ENCODE measurements at regions not wholly inside any gene's neighbourhood (a gene's known extent, or its start where the extent isn't known, plus 50 kb on each side); places are given as distances from the start of the nearest gene placed in this dataset.

DNA sequence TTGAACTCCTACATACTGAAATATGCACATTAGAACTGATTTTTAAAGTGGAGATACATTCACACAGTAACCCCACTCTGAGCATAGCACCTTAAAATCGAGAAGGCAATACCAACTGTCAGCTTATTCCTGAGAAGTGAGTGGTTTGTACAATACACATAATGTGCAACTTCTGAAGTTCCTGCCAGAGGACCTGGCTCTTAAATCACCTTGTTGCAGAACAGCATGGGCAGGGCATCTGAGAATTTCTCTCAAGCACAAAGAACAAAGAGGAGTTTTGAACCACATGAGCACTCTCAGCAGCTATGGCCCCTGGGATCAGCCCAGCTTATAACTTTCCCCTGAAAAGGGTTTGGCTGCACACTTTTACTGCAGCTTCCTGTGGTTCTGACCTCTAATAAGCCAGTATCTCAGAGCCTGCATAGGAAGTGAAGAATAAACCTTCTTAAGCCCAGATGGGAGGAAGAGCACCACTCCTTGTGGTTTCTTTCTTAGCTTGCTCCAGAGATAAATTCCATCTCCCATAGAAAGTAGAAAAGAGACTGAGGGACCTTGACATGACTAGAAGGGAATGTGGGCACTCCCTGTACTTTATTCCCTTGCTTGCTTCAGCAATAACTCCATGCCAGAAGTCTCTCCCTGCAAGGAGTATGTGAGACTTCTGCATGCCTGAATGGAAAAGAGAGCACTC, 862.3 kb downstream of the SUCLG1 start:
- DNase-seq, result no peak

DNA sequence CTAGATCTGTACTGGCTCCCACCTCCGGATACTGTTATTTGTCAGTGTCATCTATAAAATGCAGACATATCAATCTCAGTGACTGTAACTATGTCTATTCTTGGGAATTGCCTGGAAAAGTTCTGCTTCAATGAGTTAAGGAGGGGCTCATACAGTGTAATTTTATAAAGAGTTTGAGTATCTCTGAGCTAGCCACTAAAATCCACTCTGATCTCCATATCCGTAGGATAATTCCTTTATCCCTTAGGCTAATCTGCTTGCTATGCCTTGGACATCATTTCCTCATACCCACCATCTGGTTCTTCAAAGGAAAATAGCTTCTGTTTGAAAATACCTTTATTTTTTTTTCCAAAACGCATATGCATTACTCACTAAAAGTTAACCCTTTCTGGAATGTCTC, 863.2 kb downstream of the SUCLG1 start:
- DNase-seq, result no peak

DNA sequence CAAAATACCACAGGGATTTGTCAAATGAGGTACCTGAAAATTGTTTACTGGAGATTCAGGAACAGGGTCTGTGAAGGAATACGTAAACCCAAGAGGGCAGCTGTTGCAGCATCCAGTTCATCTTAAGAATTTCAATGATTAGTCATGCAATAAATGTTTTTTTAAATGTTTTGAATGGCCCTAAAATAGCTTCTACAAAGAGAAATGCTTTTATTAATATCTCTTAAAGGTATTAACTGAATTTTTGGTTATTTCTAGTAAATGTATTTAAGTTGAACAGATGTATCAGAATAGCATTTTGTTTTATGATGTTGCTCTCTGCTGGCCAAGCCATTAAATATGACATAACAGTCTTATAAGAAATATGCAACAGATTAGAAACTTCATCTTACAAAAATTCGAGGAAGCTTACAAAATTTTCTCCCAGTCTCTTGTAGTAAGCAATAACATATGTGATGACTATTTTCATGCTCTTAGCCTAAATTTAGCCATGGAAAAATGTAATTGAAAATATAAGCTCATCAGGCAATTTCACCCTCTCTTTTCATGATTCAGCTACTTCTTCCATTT, 863.9 kb downstream of the SUCLG1 start:
- no peak for DNase-seq

DNA sequence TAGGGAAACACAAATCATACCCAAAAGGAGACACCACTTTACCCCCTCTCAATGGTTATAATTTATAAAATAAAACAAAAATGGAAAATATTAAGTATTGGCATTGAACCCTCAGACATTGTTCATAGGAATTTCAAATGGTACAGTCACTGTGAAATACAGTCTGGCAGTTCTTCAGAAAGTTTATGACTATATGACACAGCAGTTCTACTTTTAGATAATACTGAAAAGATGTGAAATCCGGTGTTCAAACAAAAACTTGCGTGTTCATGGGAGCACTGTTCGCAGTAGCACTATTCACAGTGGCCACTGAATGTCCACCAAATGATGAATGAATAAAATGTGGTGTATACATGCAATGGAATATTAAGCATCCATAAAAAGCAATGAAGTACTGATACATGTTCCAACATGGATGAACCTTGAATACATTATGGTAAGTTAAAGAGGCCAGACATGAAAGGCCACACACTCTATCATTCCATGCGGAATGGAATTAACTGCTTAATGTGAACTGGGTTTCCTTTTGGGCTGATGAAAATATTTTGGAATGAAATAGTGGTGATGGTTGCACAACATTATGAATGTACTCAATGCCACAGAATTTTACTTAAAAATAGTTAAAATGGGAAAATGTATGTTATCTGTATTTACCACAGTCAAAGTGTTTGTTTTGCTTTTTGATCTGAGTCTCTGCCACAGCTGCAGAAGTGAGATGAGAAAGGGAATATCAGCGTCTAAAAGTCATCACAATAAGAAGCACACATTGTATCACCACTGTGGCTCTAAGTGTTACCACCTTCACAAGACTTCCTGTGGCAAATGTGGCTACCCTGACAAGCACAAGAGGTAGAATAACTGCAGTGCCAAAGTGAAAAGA, 864.6 kb downstream of the SUCLG1 start:
- no peak for DNase-seq

DNA sequence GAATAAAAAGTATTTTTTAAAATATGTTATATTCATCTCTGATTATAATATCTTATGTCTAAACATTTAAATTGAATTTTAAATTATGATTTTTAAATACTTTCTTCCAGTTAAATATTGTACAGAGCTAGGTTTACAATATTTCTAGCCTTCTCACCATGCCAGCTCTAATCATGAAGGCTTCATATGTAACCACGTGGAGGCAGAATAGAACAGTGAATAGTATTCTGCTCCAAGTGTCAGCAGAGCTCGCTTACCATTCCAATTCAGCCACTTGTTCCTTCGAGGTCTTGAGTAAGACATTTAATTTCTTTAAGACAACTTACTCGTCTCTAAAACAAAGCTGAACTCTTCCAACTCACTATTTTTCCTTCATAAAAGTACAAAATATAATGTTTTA, 871.8 kb downstream of the SUCLG1 start:
- no peak for DNase-seq

DNA sequence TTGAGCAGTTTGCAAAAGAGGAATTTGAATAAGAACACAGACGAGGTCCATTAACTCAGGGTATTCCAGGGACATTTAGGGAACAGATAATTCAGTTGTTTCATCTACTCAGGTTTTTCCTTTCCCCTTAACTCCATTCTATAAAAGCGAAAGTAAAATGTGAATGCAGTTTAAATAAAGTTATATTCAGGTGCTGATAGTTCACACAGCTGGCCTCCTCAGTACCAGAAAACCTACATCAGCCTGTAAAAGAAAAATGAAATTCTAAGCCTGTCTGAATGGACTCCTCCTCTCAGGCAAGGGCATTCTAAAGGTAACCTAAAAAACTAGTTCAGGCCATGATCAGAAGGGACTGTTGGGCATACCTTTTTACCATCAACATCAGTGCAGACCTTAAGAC, 873.8 kb downstream of the SUCLG1 start:
- DNase-seq, result no peak

DNA sequence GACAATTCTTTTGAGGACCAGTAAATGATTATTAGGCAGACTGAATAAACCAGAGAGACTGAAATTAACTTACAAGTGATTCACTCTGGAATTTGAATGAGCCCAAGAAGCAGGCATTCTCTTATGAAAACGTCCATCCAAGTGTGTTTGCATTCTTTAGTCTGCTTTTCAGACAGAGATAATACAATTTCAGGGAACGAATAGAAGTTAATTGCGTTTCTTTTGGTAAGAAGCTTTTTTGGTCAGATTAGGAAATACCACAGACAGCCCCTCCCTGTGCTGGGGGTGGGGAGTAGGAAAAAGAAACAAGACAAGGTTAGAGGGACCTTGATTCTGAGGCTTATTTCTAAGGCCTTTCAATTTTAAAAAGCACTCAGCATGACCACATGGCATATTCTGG, 874.4 kb downstream of the SUCLG1 start:
- no peak for DNase-seq

DNA sequence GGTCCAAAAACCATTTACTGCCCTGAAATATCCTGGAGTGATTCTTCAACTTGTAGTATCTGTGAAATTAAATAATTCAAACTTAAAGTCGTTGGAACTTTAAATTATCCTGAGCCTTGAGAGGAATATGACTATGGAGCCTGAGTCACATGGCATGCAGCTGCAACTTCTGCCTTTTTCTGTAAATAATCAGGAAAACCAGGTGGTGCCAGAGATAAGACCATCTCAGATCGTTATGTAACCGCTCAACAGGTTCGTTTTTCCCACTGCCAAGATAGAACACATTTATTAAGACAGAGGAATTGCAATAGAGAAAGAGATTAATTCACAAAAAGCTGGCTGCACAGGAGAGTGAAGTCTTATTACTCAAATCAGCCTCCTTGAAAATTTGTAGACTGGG, 876.5 kb downstream of the SUCLG1 start:
- no peak for DNase-seq

DNA sequence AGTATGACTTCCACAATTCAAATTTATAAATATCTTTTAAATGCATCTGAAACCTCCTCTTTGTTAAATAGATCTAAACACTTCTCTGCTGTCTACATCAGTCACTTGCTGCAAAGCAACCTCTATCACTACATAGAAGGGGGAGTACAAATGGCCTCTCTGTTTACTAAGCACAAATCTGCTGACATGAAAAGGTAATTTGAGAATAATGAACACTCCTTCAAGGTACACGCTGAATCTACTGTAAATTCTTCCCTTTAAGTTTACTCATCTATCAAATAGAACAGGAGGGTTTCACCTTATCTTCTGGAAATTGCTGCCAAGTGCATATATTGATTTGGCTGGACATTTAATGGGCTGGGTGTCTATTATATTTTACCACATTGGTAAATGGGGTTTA, 879.6 kb downstream of the SUCLG1 start:
- no peak for DNase-seq

DNA sequence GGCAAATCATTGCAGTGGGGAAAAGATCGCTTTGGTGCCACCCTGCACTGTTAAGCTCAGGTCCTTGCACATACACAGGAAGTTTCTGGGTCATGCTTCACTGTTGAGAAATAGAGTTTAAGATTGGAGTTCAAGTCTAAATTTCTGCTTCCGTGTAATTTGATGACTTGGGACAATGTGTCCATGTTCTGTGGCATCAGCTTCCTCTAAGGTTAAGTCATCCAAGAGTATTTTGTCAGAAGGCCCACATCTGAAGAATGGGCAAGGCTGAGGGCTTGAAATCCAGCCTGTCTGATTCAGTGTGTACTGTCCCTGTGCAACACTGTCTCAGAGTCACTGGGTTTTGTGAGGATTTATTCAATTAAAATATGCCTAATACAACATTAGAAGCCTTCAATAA, 880.7 kb downstream of the SUCLG1 start:
- no peak for DNase-seq

DNA sequence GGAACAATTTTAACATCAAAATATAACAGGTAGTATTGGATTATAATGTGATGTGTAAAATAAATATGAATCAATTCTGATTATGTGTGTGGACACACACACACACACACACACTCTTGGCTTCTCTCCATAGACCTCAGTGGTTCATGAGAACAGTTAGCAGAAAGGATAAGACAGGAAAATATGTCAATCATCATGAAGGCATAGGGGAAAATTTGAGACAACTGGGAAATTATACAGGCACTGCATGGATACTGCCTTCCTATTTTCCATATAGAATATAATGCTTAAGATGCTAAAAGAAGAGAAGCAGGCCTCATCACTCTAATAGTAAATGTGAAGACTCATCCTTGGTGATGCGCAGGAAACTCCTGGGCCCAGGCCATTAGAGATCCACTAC, 884.5 kb downstream of the SUCLG1 start:
- no peak for DNase-seq

DNA sequence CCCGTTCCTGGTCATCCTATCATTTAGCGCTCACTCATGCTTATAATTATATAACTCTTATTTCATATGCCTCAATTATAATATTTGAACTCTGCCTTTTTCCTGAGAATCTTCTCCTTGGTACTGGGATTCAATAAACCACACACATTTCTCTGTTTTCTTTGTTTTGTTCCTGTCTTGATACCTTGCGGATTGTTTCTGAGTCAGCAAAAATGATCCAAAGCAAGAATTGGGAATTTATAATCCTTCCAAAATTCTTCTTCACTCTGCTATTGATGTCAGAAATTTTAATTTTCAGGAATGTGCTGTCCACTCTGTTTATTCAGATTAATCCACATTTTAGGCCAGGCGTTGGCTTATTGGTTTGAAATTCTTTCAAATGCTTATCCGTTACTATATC, 886.0 kb downstream of the SUCLG1 start:
- no peak for DNase-seq

DNA sequence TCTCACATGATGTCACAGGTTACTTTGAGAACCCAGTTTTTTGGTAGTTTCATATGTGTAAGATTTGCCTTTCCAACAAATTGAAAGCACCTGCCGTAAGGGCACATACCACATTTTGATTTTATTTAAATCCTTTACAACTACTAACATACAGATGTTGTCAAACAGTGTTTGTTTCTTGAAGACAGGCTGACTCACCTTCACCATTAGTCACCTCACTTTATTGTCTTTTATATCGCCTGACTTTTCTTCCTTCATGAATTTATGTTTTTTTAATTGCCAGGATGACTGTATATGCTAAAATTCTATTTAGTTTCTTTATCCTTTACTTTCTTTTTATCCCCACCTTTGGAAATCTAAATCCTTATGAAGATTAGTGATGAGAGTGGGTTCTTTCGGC, 886.7 kb downstream of the SUCLG1 start:
- DNase-seq, result no peak

DNA sequence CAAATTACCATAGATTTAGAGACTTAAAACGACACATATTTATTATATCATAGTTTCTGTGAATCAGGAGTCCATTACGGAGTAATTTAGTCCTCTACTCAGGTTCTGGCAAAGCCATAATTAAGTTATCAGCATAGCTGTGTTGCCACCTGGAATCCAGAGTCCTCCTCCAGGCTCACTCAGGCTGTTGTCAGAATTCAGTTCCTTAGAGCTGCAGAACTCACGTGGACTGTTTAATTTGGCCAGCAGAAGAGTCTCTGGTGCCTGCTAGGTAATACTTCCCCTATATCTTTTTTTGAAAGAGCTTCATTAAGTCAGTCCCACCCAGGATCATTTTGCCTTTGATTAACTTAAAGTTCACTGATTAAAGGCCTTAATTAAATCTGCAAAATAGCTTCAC, 891.5 kb downstream of the SUCLG1 start:
- DNase-seq, result no peak

DNA sequence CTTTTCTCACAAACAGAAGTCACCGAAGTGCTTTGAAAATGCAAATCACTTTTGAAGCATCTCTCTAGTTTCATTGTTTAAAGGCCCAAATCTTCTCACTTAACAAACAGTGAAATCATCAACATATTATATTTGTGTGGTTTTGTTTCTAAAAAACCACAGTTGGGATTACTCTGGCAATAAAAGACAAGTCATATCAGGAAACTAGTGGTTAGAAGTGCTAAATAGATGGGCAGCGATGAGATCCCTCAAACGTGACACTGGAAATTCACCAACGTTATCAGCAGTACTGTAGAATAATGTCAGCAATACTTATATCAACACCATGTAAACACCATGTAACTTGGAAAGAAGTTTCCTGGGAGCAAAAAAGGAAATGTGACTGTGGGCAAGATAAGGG, 893.5 kb downstream of the SUCLG1 start:
- no peak for DNase-seq

DNA sequence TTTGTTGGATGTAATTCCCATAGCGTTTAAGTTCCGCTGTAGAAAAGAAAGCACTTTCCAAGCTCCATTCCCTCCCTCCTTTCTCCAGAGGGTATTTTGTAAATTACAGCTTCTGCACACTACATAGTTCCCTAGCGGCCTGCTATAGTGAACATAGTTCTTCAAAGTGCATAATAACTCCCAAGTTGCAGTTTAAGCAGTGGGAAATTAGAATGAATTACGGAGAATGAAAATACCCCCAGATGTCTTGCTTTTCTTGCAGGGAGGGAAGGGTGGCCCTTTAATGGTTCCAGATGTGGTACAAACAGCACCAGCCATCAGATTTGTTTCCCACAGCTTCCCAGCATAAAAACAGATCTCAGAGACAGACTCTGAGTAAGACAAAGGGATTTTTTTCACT, 893.9 kb downstream of the SUCLG1 start:
- no peak for DNase-seq

DNA sequence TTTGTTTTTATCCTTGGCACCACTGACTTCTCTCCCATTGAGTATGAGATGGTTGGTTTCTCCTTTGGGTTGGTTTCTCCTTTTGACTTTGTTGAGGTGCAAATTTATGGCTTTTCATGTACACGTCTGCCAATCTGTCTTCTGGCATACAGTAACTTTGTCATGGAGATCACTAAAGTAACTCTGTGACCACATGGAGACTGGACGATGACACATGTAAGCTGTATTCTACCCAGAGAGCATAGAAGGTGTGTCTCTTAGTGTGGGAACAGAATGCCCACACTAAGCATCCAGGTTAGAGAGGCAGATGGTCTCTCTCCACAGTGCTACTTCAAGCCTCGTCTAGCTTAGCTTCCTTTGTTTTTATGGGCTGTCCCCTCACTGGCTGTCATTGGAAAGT, 897.5 kb downstream of the SUCLG1 start:
- DNase-seq, result no peak

DNA sequence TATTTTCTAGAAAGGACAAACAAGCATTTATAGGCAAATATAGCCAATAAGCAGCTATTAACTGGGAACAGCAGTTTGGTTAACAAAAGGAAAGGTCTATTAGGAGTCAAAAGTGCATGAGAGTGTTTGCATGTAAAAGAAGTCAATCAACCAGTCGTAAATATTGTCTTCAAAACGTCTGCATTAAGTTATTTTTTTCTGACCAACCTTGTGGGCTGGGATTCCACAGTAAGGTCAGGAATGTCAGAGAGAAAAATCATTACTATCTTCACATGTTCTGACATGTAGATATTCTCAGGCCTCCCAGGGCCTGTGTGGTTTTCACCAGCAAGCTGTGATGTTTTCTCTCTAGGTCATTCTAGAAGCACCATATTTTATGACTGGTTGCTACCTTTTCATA, 922.5 kb downstream of the SUCLG1 start:
- no peak for DNase-seq

DNA sequence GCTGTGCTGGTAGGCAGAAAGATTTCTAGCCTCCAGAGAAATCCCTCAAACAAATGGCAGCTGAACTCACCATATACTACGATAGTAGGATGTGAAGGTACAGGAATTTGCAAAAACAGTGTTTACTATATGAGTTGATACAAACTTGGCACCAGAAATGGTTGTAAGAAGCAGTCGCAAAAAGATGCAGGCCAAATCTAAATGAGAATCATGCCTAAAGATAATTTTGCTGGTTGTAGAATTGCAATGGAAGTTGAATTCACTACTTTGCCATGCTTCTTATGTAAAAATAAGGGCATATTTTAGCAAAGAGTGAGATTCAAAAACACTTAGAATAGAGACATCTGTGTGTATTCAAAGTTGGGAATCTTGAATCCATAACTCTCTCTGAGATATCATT, 924.7 kb downstream of the SUCLG1 start:
- DNase-seq, result no peak

DNA sequence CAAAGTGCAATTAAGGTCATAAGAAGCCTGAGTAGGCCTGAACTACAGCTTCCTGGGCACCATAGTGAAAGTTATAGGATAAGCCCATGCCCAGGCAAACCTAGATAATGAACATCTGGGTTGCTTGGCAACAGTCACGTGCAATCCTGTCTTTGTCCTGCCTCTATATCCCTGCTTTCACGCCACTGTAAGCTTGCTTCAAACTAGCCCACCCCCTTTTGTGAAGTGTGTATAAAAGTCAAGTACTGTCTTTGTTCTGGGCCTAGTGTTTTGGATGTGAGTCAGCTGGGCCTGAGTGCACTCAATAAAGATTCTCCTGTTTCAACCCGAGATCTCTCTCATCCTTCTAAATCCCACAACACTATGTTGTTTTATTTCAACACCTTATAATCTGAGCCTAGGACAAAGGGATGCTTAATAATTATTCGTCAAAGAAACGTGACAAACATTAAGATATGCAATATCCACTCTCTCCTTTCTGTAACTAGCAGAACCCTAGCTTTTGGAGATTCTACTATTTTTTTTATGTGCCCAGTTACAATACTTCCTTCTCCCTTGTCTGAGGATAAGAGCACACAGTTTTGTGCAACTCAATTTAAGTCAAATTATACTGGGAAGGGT, 927.8 kb downstream of the SUCLG1 start:
- DNase-seq, result no peak

DNA sequence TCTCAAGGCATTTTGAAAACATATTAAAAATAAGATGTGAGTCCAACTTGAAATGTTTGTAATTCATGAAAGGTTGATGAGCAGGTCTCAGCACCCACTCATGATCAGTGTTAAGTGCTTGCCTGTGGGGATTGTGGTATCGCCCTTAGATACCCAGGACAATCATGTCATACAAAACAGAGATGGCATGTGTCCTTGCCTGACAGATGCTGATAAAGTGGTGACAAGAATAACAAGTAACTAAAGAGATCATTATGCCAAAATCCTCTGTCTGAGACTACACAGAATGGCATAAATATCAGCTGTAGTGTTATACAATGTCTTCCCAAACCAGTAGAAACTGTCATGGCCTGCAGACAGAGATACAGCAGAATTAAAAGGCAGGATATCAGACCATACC, 930.3 kb downstream of the SUCLG1 start:
- no peak for DNase-seq

DNA sequence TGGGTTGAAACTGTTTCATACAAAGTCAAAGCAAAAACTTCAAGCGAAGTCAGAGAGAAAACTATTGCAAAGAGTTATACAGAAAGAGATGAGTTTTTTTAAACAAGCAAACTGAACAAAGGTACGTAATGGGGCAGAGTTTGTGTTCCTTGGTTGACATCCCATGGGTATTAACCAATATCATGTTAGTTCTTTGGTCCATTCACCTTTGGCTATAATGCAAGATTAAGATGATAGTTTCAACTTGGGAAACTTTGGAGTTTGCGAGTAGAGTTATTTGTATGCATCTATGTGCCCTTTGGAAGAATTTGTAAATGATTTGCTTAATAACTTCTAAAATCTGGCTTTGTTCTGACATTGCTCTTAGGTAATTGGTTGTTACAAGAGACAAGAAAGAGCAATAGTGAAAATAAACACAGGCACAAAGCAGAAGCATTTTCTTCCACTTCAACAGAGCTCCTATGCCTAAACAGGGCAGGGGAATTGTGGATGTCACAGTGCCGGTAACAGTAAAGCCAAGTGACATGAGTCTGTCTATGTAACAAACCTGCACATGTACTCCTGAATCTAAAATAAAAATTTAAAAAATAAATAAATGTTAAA, 936.1 kb downstream of the SUCLG1 start:
- no peak for DNase-seq

DNA sequence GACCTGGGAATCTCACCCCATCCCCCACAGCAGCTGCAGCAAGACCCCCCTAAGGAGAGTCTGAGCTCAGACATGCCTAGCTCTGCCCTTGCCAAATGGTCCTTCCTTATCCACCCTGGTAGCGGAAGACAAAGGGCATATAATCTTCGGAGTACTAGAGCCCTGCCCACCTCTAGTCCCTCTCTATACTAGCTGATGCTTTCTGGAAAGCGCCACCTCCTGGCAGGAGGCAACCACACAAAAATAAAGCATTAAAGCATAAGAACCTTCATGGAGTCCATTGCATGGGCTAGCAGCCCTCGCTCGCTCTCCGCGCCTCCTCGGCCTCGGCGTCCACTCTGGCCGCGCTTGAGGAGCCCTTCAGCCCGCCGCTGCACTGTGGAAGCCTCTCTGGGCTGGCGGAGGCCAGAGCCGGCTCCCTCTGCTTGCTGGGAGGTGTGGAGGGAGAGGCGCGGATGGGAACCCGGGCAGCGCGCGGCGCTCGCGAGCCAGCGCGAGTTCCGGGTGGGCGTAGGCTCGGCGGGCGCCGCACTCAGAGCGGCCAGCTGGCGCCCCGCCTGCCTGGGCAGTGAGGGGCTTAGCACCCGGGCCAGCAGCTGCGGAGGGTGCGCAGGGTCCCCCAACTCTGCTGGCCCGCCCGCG, 941.2 kb downstream of the SUCLG1 start:
- no peak for DNase-seq

Data from NCI-H1048 (cell line).